Esophagus muscularis mucosa (tissue), 4 donors: ENCODE measurements at regions not wholly inside any gene's neighbourhood (a gene's known extent, or its start where the extent isn't known, plus 50 kb on each side); places are given as distances from the start of the nearest gene placed in this dataset.

Experiments used
- EP300 ChIP-seq: sonication (generic); formaldehyde crosslinking; IDR thresholded peaks from one replicate; pipeline ENCODE4 v1.6.1; 2017; ENCODE audit warnings: antibody characterized with exemption
- POLR2AphosphoS5 ChIP-seq, 2 donors: sonication (generic); formaldehyde crosslinking; IDR thresholded peaks; one replicate each; pipeline ENCODE4 v1.6.1; 2017; ENCODE audit warnings: antibody characterized with exemption in 2 of 2
- TF ChIP-seq, protein P1 (sequence below), 3 experiments: fragments of 200-600 bp in 2 of 3; fragments of 450-650 bp in 1 of 3; sonication (generic) in 2 of 3; IDR thresholded peaks; one replicate each; pipeline ENCODE4 v1.5.1; 2017 to 2019; ENCODE audit warnings: antibody characterized with exemption in 3 of 3, mild to moderate bottlenecking in 2 of 3, moderate library complexity in 1 of 3

DNA sequence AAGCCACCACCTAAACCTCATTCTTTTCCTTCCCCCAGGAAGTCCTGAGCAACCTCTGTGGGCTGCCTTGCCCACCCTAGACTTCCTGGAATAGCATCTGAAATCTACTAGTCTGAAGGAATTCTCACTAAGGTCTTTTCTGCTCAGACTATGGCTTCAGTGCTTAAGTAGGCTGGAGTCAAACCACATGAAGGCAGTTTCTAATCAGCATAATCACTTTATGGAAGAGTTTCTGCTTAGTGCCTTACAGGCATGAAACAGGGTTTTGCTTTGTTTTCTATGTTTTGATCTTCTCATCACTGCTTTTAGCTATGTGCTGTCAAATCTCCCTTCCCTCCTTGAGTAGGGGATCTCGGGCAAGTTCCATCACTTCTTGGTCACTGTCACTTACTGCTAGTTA lies 117.7 kb downstream of the WT1 start:
- TF ChIP-seq, protein P1, sequence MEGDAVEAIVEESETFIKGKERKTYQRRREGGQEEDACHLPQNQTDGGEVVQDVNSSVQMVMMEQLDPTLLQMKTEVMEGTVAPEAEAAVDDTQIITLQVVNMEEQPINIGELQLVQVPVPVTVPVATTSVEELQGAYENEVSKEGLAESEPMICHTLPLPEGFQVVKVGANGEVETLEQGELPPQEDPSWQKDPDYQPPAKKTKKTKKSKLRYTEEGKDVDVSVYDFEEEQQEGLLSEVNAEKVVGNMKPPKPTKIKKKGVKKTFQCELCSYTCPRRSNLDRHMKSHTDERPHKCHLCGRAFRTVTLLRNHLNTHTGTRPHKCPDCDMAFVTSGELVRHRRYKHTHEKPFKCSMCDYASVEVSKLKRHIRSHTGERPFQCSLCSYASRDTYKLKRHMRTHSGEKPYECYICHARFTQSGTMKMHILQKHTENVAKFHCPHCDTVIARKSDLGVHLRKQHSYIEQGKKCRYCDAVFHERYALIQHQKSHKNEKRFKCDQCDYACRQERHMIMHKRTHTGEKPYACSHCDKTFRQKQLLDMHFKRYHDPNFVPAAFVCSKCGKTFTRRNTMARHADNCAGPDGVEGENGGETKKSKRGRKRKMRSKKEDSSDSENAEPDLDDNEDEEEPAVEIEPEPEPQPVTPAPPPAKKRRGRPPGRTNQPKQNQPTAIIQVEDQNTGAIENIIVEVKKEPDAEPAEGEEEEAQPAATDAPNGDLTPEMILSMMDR (IDR thresholded peaks at IDR 0.05) = no peak
- TF ChIP-seq POLR2AphosphoS5 (IDR thresholded peaks at IDR 0.05) (no peak), EP300 (no peak)
